ENCODE measurements at regions not wholly inside any gene's neighbourhood (a gene's known extent, or its start where the extent isn't known, plus 50 kb on each side); places are given as distances from the start of the nearest gene placed in this dataset.
A peak's percentile ranks its signal among the peaks of the same experiment; 100 is the strongest.

- no peak overlapping the region for H3K4me3 ChIP-seq
- Mint-ChIP-seq H3K27ac (no peak overlapping the region), H3K9me3 (peaks cover 47% of the 10 kb centered on the region), H3K27me3 (ENCODE audit: insufficient read depth, low read depth, poor library complexity) (peaks cover 6% of the 10 kb centered on the region), H3K4me1 (no peaks in the 10 kb centered on the region), H3K36me3 (ENCODE audit: low read depth) (no peaks in the 10 kb centered on the region), H3K4me3 (no peak overlapping the region)
- H3K36me3 ChIP-seq (ENCODE audit: insufficient read depth), result 0 out of 2 replicates have a peak, but pooled peaks cover 3% of the 10 kb centered on the region
- DNase-seq (ENCODE audit: low spot score) (no peak), ATAC-seq (no peak)
- H3K4me1 ChIP-seq (ENCODE audit: insufficient read depth), result no peaks in the 10 kb centered on the region
- H3K27ac ChIP-seq (ENCODE audit: low read depth), result no peak overlapping the region
- TF ChIP-seq STAT1 (IDR thresholded peaks at IDR 0.05; ENCODE audit: unreplicated experiment) (no peak), CTCF (conservative IDR thresholded peaks at IDR 0.05; ENCODE audit: low read depth in 2 of 2) (0 out of 4 replicates have a peak, but pooled peaks of 1 of the 2 experiments have one; percentile 21)
- no peaks in the 10 kb centered on the region for H4K20me1 ChIP-seq (replicated peaks; ENCODE audit: insufficient read depth)
- H2AFZ ChIP-seq, result no peak overlapping the region
- H3K79me2 ChIP-seq (replicated peaks; ENCODE audit: insufficient read depth), result no peaks in the 10 kb centered on the region
- H3K4me2 ChIP-seq, result no peak overlapping the region
- H3K27me3 ChIP-seq (ENCODE audit: insufficient read depth), result no peaks in the 10 kb centered on the region
- no peaks in the 10 kb centered on the region for H3K9me2 ChIP-seq (ENCODE audit: insufficient read depth)
- no peaks in the 10 kb centered on the region for H3F3A ChIP-seq (replicated peaks; ENCODE audit: low read depth)
Observed at GRCh38 chr10:85080934-85081333, 752.5 kb downstream of the CCSER2 start.

DNA sequence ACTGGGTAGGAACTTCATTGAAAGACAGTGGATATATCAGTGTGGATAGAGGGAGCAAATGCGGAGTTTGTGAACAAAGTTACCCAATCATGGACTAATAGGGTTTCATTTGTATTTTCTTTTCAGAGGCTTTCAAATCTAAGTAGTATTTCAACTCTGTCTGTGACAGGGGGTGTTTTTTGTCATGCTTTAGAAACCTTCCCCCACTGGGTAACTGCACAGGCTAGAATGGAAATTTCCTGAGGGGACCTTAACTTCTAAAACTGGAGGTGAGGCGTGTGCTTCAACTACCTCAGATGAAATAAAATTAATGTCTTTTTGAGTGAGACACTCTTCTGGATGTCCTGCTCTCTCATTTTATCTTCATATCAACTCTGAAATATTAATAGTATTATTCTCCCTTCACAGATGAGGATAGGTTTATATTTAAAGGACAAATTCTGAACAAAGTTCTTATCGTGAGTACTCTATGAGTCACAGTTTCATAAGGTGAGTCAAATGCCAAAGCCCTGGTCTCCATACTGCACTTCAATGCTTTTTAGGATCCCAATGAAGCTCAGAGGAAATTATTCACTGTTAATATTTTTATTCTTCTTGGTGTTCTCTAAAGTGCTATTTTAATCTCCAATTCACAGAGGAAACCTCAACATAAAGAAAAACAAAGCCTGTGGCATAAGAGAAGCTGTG is 770.6 kb downstream of the CCSER2 start:
- DNase-seq (ENCODE audit: low spot score), result no peak
- Histone ChIP-seq H3F3A (replicated peaks; ENCODE audit: low read depth) (no peaks in the 10 kb centered on the region), H3K9me2 (ENCODE audit: insufficient read depth) (no peaks in the 10 kb centered on the region), H3K4me2 (no peak overlapping the region), H4K20me1 (replicated peaks; ENCODE audit: insufficient read depth) (no peaks in the 10 kb centered on the region), H3K27ac (ENCODE audit: low read depth) (no peak overlapping the region), H3K79me2 (replicated peaks; ENCODE audit: insufficient read depth) (no peaks in the 10 kb centered on the region), H3K4me1 (ENCODE audit: insufficient read depth) (no peaks in the 10 kb centered on the region), H3K4me3 (no peak overlapping the region), H3K27me3 (ENCODE audit: insufficient read depth) (no peaks in the 10 kb centered on the region), H3K36me3 (ENCODE audit: insufficient read depth) (no peaks in the 10 kb centered on the region), H2AFZ (no peak overlapping the region)
- no peak for ATAC-seq
- Mint-ChIP-seq H3K4me3 (no peak overlapping the region), H3K36me3 (ENCODE audit: low read depth) (peaks cover 2% of the 10 kb centered on the region; the same call in 1 of the 3 replicates), H3K27ac (no peak overlapping the region), H3K4me1 (no peaks in the 10 kb centered on the region), H3K27me3 (ENCODE audit: insufficient read depth, low read depth, poor library complexity) (peaks cover 2% of the 10 kb centered on the region), H3K9me3 (peaks cover 72% of the 10 kb centered on the region)
- TF ChIP-seq EZH2phosphoT487 (IDR thresholded peaks at IDR 0.05; ENCODE audit: unreplicated experiment) (no peak), NANOG (IDR thresholded peaks at IDR 0.05; ENCODE audit: borderline replicate concordance) (no peak), STAT1 (IDR thresholded peaks at IDR 0.05; ENCODE audit: unreplicated experiment) (no peak)
- TF ChIP-seq, protein P1, sequence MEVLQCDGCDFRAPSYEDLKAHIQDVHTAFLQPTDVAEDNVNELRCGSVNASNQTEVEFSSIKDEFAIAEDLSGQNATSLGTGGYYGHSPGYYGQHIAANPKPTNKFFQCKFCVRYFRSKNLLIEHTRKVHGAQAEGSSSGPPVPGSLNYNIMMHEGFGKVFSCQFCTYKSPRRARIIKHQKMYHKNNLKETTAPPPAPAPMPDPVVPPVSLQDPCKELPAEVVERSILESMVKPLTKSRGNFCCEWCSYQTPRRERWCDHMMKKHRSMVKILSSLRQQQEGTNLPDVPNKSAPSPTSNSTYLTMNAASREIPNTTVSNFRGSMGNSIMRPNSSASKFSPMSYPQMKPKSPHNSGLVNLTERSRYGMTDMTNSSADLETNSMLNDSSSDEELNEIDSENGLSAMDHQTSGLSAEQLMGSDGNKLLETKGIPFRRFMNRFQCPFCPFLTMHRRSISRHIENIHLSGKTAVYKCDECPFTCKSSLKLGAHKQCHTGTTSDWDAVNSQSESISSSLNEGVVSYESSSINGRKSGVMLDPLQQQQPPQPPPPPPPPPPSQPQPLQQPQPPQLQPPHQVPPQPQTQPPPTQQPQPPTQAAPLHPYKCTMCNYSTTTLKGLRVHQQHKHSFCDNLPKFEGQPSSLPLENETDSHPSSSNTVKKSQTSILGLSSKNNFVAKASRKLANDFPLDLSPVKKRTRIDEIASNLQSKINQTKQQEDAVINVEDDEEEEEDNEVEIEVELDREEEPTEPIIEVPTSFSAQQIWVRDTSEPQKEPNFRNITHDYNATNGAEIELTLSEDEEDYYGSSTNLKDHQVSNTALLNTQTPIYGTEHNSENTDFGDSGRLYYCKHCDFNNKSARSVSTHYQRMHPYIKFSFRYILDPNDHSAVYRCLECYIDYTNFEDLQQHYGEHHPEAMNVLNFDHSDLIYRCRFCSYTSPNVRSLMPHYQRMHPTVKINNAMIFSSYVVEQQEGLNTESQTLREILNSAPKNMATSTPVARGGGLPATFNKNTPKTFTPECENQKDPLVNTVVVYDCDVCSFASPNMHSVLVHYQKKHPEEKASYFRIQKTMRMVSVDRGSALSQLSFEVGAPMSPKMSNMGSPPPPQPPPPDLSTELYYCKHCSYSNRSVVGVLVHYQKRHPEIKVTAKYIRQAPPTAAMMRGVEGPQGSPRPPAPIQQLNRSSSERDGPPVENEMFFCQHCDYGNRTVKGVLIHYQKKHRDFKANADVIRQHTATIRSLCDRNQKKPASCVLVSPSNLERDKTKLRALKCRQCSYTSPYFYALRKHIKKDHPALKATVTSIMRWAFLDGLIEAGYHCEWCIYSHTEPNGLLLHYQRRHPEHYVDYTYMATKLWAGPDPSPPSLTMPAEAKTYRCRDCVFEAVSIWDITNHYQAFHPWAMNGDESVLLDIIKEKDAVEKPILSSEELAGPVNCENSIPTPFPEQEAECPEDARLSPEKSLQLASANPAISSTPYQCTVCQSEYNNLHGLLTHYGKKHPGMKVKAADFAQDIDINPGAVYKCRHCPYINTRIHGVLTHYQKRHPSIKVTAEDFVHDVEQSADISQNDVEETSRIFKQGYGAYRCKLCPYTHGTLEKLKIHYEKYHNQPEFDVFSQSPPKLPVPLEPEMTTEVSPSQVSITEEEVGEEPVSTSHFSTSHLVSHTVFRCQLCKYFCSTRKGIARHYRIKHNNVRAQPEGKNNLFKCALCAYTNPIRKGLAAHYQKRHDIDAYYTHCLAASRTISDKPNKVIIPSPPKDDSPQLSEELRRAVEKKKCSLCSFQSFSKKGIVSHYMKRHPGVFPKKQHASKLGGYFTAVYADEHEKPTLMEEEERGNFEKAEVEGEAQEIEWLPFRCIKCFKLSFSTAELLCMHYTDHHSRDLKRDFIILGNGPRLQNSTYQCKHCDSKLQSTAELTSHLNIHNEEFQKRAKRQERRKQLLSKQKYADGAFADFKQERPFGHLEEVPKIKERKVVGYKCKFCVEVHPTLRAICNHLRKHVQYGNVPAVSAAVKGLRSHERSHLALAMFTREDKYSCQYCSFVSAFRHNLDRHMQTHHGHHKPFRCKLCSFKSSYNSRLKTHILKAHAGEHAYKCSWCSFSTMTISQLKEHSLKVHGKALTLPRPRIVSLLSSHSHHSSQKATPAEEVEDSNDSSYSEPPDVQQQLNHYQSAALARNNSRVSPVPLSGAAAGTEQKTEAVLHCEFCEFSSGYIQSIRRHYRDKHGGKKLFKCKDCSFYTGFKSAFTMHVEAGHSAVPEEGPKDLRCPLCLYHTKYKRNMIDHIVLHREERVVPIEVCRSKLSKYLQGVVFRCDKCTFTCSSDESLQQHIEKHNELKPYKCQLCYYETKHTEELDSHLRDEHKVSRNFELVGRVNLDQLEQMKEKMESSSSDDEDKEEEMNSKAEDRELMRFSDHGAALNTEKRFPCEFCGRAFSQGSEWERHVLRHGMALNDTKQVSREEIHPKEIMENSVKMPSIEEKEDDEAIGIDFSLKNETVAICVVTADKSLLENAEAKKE (CRISPR knock-in tag; IDR thresholded peaks at IDR 0.05), result no peak

Data from GM23338 (cell line).